Daoy (cell line): ENCODE measurements at regions not wholly inside any gene's neighbourhood (a gene's known extent, or its start where the extent isn't known, plus 50 kb on each side); places are given as distances from the start of the nearest gene placed in this dataset.

Experiments used
- DNase-seq: peaks from one replicate; pipeline ENCODE4 v3.0.0-alpha.2; 2015; ENCODE audit warnings: low read depth

DNA sequence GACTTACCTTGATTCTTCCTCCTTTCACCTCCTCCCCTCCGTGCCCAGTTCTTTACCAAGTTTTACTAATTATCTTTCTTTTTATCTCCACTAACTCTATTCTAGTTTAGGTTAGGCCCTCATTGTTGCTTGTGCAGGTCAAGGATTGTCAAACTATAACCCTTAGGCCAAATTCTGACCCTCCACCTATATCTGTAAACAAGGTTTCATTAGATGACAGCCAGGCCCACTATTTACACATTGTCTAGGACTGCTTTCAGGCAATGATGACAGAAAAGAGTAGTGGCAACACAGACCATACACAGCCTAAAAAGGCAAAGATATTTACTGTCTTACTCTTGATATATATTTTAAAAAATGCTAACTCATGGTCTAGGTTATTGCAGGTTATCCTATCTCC, 212.0 kb downstream of the RAD51AP2 start:
- no peak for DNase-seq

DNA sequence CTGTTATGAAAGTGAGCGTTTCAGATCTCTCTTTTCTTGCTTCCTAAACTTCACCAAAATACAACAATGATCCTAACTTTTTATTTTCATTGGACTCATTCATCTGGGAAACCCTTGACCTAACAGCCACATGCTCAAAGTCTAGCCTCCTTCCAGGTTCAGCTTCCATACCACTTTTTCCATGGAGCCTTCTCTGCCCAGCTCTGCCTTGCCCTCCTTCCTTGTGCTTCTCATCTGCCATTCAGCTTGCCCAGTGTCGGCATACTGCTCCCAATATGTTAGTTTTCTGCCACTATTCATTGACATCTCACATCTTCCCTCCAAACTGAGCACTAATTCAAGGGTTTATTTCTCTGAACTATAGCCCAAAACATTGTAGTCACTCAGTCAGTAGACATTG, 214.7 kb downstream of the RAD51AP2 start:
- DNase-seq = no peak

DNA sequence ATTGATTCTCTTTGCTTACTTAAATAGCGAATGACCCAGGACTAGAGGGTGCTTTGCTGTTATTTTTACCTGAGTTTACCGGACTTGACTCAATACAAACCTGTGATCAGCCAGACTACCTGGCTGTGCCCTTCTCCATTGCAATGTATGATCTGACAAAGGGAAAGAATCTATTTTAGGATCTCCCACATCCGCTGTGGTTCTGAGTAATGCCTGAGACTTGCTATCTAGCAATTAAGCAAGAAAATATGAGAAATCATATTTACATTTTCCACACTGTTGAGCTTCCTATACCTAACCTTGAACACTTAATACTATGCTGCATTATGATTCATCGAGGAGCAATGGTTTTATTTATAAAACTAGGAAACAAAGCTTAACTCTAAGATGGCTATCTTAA, 215.2 kb downstream of the RAD51AP2 start:
- no peak for DNase-seq

- no peak for DNase-seq
These were observed 216.0 kb downstream of the RAD51AP2 start for GRCh38 chr2:17302281-17302680.

DNA sequence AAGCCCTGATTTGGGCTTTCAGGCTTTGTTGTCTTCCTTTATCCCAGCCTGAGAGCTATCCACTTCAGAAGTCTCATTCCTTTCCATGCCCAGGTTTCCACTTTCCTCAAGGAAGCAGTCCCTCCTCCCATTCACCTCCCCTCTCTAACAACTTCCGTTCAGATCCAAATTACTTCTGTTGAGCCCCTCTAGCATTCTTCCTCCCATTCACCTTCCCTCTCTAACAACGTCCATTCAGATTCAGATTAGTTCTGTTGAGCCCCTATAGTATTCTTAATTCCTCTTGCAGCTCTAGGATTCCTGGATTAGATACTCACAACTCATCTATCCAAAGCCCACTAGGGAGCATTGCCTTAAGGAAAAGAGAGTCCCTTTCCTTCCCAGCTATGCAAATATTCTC, 216.8 kb downstream of the RAD51AP2 start:
- no peak for DNase-seq

DNA sequence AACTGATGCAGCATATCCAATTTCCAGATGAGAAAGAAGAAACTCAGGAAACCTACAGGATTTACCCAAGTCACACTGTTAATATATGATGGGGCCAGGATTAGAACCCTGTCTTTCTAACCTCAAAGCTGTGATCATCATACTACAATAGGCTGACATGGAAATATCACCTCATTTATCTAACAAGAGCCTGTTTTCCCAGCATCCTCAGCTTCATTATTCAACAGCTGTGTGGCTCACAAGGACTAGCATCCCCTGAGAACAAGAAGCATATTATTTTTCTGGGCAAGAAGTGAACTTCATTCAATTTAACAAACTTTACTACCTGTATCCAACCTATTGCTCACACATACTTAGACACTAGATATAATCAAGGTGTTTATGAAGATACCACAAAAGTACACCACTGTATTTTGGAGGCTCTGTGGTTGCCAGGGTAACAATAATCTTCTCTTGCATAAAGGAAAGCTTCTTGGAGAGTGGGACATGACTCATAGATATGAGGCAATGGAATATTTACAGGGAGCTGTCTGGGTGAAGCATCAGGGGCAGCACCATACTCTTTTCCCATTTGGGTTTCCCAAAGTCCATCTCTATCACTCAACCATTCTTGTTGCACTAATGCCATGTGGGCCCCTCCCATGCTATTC, 218.2 kb downstream of the RAD51AP2 start:
- no peak for DNase-seq

DNA sequence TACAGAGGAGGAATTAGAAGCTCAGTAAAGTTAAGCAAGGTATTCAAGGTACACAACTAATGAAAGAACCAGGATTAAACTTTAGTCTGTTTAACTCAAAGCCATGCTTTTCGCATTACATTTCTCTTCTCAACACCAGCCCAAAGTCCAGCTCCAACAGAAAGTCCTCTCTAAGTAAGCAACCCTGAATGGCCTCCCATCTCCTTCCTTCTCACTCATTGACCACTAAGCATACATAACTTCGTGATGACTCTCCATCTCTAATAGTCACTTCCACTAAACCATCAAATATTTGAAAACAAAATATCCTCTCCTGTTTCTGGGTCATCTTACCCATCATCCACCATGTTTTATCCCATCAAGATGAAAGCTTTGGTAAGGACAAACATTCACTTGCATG, 219.8 kb downstream of the RAD51AP2 start:
- DNase-seq = no peak

GRCh38 chr2:17296686-17297085, 221.6 kb downstream of the RAD51AP2 start:
- DNase-seq = no peak

DNA sequence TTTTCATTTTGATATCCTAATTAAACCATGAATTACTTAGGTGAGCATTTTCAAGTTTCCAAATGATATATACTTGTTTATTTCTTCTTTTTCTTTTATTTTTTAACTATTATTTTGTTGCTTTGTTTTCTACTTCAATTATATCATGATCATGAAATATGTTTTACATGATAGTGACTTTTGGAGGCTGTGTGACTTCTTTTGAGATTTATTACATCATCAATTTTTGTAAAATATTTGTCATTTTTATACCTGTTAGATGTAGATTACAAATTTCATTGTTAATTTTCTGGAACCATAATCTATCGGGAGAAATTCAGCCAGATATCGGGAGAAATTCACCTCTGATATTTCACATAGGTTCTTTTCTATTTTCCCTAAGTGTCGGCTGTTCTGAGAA, 228.6 kb downstream of the RAD51AP2 start:
- DNase-seq = no peak

DNA sequence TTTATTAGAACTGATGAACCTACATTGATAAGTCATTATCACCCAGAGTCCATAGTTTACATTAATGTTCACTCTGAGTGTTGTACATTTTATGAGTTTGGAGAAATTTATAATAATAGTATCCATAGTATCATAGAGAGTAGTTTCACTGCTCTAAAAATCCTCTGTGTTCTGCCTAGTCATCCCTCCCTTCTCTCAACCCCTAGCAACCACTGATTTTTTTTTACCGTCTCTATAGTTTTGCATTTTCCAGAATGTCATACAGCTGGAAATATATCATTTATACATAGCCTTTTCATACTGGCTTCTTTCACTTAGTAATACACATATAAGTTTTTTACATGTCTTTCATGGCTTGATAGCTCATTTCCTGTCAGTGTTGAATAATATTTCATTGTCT, 231.1 kb downstream of the RAD51AP2 start:
- DNase-seq = no peak

GRCh38 chr2:17282826-17283225, 235.4 kb downstream of the RAD51AP2 start:
- no peak for DNase-seq

- no peak for DNase-seq
These were observed 236.0 kb downstream of the RAD51AP2 start for GRCh38 chr2:17282245-17282644.

GRCh38 chr2:17276220-17276619, 242.0 kb downstream of the RAD51AP2 start:
- no peak for DNase-seq

DNA sequence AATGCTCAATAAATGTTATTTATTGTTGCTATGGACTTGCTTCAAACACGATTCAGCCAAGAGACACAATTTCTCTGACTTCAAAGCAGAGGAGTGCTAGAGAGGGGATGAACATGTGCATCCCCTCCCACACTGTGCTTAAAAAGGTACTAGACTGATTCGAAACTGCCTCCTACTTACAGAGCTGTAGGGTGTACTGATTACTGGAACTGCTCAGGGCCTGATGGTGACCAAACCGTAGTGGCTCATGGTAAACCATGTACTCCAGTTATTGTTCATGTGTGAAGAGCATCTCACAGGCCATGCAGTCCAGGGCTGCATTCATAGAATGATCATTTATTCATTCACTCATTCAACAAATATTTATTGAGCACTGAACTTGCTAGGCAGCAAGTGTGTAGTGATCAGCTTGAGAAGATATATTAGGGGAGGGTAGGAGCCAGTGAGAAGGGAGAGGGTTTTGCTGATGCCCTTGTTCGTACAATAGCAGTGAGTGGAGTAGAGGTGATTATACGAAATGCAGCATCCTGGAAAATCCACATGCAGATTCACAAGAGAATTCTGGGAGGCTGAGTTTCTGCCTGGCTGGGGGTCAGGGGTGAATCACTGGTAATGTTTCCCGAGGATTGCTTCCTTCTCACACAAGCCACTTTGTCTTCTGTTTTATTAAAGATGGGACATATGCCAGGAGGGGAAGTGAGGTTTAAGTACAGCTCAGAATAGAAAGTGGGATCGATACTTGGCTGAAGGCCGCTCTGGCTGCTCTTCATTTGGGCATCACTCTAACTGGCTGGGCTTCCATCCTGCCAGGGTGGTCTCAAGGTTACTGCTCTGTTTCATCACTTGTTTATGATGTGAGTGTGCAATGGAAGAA, 245.4 kb downstream of the RAD51AP2 start:
- no peak for DNase-seq

DNA sequence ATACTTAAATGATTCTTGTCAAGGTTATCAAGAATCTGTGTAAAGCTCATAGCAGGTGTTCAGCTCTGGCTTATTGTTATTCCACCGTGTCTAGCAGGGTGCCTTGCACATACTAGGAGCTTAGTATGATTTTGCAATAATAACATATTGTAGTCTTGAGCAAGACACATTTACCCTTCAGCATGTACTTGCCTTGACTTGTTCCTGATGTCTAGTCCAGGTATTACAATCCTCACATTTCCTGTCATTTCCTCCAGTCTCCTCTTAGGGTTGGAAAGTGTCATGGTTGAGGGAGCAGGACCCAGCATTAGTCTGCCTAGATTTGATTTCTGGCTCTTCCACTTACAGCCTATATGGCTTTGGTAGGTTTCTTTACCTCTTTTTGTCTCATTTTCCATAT, 246.1 kb downstream of the RAD51AP2 start:
- no peak for DNase-seq

- DNase-seq = no peak
These were observed 246.8 kb downstream of the RAD51AP2 start for GRCh38 chr2:17271416-17271815.

- no peak for DNase-seq
These were observed 247.3 kb downstream of the RAD51AP2 start for GRCh38 chr2:17270894-17271293.

GRCh38 chr2:17263570-17263968, 254.7 kb downstream of the RAD51AP2 start:
- DNase-seq = no peak

DNA sequence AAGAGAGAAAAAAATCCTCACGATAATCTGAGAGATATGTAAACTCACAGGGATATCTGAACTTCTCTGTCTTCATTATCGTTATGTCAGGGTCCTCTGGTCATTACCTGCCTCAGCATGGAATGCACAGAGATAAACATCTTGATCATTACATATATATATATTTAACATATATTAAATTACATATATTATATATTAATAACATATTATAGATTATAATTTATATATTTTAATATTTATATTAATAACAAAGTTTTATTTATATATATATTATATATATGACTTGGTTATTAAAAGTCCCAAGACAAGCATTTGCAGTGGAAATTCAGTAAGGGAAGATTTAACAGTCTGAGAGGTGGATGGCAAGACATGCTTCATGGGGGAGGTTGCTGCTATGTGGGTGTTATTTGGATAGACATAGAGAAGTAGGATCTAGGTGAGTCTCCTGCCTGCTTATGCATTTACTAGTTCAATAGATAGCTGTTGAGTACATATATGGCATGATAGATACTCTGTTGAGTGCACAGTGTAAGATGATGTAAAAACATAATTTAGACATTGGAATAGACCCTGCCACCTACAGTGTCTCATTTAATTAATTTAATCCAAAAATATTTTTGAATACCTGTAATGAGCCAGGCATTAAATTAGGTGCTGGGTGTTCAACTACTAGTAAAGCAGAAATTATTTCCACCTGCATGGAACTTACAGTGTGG, 255.2 kb downstream of the RAD51AP2 start:
- no peak for DNase-seq

- no peak for DNase-seq
These were observed 258.6 kb downstream of the RAD51AP2 start for GRCh38 chr2:17259613-17260012.

DNA sequence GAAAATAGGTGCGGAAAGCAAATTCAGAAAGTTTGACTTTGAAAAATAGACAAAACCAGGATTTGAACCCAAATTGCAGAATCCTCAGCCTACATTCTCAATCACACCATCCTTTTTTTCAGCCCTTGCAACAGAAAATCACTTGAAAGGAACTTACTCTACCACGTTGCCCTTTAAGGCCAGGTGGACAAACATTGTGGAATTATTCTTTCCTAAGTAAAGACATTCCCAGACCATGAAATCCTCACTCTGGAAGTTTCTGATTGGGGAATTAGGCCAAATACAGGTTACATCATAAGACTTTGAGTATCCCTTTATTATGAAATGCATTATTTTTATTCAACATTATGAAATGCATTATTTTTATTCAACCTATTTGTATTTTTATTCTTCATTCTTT, 259.4 kb downstream of the RAD51AP2 start:
- DNase-seq = no peak

DNA sequence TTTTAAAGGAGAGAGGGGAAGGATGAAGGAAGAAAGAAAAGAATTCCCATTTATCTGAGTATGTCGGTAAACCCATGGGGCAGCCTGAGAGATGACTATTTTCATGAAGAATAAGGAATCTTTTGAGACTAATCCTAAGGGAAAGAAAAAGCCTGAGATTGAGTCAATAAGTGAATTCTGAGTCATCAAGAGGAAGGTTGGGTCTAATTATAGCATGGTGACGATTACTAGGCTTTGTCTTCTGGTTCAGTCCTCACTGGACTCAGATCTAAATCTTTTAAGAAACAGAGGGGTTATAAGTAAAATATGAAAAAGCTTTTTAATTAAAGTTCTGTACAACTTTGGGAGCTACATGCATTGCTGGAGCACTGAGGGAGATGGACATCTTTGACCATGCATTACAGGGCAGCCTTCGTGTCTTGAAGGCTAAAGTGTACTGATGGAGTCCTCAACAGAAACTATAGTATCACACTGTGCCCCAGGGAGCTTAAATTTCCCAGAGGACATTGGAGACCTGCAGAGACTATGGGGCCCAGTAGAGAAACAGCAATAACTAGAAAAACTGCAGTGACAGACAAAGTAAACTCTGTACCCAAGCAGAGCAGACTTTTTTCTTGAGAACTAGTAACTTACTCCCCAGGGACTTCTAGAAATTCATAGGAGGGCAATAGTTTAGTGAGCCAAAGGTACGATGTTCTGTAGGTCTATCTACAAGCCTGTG, 260.9 kb downstream of the RAD51AP2 start:
- no peak for DNase-seq
